Activated CD4-positive, alpha-beta T cell treated with anti-CD3 and anti-CD28 coated beads, Interleukin-2, amount 10 ng/mL, durations not matched to agents 7 days and 5 days (primary cell): ENCODE measurements at regions not wholly inside any gene's neighbourhood (a gene's known extent, or its start where the extent isn't known, plus 50 kb on each side); places are given as distances from the start of the nearest gene placed in this dataset.

Source experiments
- CTCF ChIA-PET: fragments of 350-600 bp; sonication (Branson Sonifier 250); formaldehyde crosslinking; loops from one replicate; lab custom pipeline; 2021; ENCODE audit warnings: antibody characterized with exemption; lab: Charles Lee
- POLR2A ChIA-PET: fragments of 350-600 bp; sonication (Branson Sonifier 250); formaldehyde crosslinking; loops from one replicate; lab custom pipeline; 2021; ENCODE audit warnings: antibody characterized with exemption; lab: Charles Lee
- DNase-seq: peaks from one replicate; pipeline ENCODE4 v3.0.0-alpha.2; 2020
- H3K27ac Mint-ChIP-seq: one replicate; pipeline ENCODE4 v1.8.0; 2021; ENCODE audit warnings: mild to moderate bottlenecking, moderate library complexity, mixed read lengths
- H3K27me3 Mint-ChIP-seq: one replicate; pipeline ENCODE4 v1.8.0; 2021; ENCODE audit warnings: mixed read lengths
- H3K36me3 Mint-ChIP-seq: one replicate; pipeline ENCODE4 v1.8.0; 2021; ENCODE audit warnings: low read depth, mixed read lengths
- H3K4me1 Mint-ChIP-seq: one replicate; pipeline ENCODE4 v1.8.0; 2021; ENCODE audit warnings: mixed read lengths
- H3K4me3 Mint-ChIP-seq: one replicate; pipeline ENCODE4 v1.8.0; 2021; ENCODE audit warnings: mild to moderate bottlenecking, moderate library complexity, mixed read lengths
- H3K9me3 Mint-ChIP-seq: one replicate; pipeline ENCODE4 v1.8.0; 2021; ENCODE audit warnings: mixed read lengths

DNA sequence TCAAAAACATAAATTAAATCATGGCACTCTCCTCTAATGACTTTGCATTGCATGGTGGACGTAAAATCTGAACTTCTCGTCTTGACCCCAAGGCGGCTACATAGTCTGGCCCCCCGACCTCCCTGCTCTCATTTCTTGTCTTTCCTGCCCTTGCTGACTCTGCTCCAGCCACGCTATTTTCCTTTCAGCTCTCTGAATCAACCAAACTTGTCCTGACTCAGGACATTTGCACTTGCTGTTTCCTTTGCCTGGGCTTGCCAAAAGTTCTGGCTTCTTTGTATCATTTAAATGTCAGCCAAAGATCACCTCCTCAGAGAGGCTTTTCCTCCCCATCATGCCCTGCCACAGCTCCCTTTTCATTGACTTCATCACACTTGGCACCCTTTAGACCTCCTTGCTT lies 107.7 kb upstream of the NFE2L3 start:
- Mint-ChIP-seq H3K27ac (no peak overlapping the region), H3K36me3 (no peaks in the 10 kb centered on the region), H3K4me3 (no peak overlapping the region), H3K9me3 (no peaks in the 10 kb centered on the region), H3K4me1 (no peaks in the 10 kb centered on the region), H3K27me3 (peaks cover 18% of the 10 kb centered on the region)
- no peak for DNase-seq
- CTCF ChIA-PET, result no interaction called here
- POLR2A ChIA-PET, result no interaction called here

DNA sequence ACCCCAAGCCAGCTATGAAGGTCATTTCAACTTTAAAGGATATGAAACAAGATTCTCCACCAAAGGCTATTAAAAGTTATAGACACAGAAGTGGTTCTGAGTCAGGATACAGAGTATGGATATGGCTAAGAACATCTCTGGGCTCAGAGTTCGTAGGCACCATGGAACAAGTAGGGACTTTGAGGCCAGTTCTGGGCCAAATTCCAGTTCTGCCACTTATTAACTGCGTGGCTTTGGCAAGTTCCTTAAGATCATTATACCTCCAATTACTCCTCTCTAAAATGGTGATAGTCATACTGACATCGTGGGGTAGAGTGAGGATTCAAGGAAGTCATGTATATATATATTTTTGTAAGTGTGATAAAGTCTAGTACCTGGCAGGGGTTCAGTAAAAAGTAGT lies 105.8 kb upstream of the NFE2L3 start:
- H3K27ac Mint-ChIP-seq, result no peak overlapping the region
- POLR2A ChIA-PET, result no interaction called here
- no peaks in the 10 kb centered on the region for H3K4me1 Mint-ChIP-seq
- CTCF ChIA-PET, result no interaction called here
- H3K4me3 Mint-ChIP-seq, result no peak overlapping the region
- DNase-seq, result no peak
- no peaks in the 10 kb centered on the region for H3K36me3 Mint-ChIP-seq
- peaks cover 31% of the 10 kb centered on the region for H3K27me3 Mint-ChIP-seq
- no peaks in the 10 kb centered on the region for H3K9me3 Mint-ChIP-seq

DNA sequence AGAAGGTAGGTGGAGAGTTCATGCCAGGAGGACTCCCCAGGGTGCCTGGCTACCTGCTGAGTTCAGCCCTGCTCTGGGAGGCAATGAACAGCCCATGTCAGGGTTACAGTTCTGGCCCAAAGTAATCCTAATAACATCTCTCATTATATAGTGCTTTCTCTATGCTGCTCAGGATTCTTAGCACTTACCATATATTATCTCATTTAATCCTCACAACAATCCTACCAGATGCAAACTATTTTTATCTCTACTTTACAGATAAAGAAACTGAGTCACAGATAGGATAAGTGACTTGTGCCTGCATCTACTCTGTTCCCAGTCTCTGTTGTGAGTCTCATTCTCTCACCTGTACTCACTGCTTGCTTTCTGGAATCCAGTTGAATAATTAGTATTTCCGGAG lies 105.1 kb upstream of the NFE2L3 start:
- Mint-ChIP-seq H3K27ac (no peak overlapping the region), H3K9me3 (no peaks in the 10 kb centered on the region), H3K4me3 (no peak overlapping the region), H3K27me3 (peaks cover 39% of the 10 kb centered on the region), H3K4me1 (no peaks in the 10 kb centered on the region), H3K36me3 (no peaks in the 10 kb centered on the region)
- POLR2A ChIA-PET, result no interaction called here
- no peak for DNase-seq
- CTCF ChIA-PET, result interaction anchor here (0.6 kb wide), 1 partner anchor 152 kb away, joined by 3 read pairs; no protein-coding TSS in a partner anchor

DNA sequence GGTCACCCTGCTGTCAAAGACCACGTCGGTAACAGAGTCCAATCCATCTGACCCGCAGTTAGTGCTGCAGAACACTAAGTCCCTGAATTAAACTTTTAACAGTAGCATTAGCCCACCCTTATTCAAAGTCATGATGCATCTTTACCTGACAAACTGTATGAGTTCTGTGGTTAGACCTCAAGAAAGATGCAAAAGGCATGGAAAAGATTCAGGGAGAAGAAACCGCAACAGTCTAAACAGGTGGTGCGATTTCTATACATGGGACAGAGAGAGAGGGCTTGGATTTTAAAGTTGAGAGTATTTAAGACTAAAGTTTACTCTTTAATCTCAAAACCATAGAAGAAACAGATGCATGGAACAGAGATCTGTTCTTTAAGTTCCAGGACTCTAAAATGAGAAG lies 103.3 kb upstream of the NFE2L3 start:
- H3K4me1 Mint-ChIP-seq, result no peaks in the 10 kb centered on the region
- no peak for DNase-seq
- H3K9me3 Mint-ChIP-seq, result no peaks in the 10 kb centered on the region
- ChIA-PET POLR2A (no interaction called here), CTCF (no interaction called here)
- no peak overlapping the region for H3K27ac Mint-ChIP-seq
- no peaks in the 10 kb centered on the region for H3K36me3 Mint-ChIP-seq
- peaks cover 39% of the 10 kb centered on the region for H3K27me3 Mint-ChIP-seq
- no peak overlapping the region for H3K4me3 Mint-ChIP-seq

DNA sequence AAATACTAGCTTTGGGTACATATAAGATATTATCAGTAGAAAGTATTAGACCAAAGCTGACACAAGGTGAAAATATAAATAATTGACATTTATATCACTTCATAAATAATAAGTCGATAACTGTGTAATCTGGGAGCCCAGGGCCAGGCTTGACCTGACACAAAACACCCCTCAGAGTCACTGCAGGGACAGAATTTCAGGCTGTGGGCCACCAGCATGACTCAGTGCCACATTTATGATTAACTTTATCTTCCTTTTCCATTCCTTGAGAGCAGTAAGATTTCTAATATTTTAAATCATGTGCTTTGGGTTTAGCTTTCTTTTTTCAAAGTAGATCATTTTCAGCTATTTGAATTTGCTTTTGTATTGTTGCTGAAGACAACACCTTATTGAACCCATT lies 102.9 kb upstream of the NFE2L3 start:
- Mint-ChIP-seq H3K4me1 (no peaks in the 10 kb centered on the region), H3K27ac (no peak overlapping the region), H3K27me3 (peaks cover 35% of the 10 kb centered on the region), H3K9me3 (peaks cover 2% of the 10 kb centered on the region), H3K36me3 (no peaks in the 10 kb centered on the region), H3K4me3 (no peak overlapping the region)
- POLR2A ChIA-PET, result no interaction called here
- no peak for DNase-seq
- CTCF ChIA-PET, result no interaction called here

DNA sequence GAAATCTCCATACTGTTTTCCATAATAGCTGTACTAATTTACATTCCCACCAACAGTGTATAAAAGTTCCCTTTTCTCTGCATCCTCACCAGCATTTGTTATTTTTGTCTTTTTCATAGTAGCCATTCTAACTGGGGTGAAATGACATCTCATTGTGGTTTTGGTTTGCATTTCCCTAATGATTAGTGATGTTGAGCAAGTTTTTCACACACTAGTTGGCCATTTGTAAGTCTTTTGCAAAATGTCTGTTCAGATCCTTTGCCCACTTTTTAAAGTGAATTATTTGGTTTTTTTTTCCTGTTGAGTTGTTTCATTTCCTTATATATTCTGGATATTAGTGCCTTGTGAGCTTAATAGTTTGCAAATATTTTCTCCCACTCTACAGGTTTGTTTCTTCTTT lies 101.0 kb upstream of the NFE2L3 start:
- no peak for DNase-seq
- Mint-ChIP-seq H3K27ac (no peak overlapping the region), H3K4me3 (no peak overlapping the region), H3K9me3 (peaks cover 2% of the 10 kb centered on the region), H3K27me3 (peaks cover 33% of the 10 kb centered on the region), H3K36me3 (no peaks in the 10 kb centered on the region), H3K4me1 (no peaks in the 10 kb centered on the region)
- ChIA-PET POLR2A (no interaction called here), CTCF (no interaction called here)

DNA sequence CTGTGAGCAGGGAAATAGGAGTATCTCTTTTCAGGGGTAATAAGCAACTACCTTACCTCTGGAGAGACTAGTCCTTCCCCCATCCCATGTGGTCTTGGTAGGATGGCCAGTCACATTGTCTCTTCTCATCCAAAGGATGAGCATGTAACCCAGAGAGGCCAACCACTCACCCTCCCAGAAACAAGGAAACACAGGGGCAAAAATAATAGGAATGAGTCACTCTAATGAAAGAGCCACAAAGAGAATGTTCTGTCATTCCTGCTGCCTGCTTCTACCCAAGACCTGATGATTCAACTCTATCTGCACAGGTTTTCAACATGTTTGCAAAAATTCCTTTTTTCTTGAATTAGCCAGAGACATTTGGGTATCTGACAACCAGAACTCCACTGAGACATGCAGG lies 99.3 kb upstream of the NFE2L3 start:
- H3K9me3 Mint-ChIP-seq, result peaks cover 2% of the 10 kb centered on the region
- peaks cover 39% of the 10 kb centered on the region for H3K27me3 Mint-ChIP-seq
- ChIA-PET CTCF (no interaction called here), POLR2A (no interaction called here)
- no peaks in the 10 kb centered on the region for H3K4me1 Mint-ChIP-seq
- no peak overlapping the region for H3K27ac Mint-ChIP-seq
- DNase-seq, result no peak
- no peaks in the 10 kb centered on the region for H3K36me3 Mint-ChIP-seq
- no peak overlapping the region for H3K4me3 Mint-ChIP-seq

DNA sequence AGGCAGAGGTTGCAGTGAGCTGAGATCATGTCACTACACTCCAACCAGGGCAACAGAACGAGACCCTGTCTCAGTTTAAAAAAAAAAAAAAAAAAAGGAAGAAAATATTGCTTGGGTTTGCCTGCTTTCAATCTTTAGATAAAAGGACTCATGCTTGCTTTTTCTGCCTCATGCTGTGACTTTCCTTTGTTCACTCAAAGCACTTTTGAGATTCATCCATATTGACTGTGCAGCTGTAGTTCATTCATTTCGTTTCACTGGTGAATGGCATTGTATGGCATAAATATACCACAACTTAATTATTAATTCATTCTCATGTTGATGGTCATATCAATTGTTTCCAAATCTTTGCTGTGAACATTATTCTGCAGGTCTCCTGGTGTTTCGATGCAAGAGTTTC lies 97.6 kb upstream of the NFE2L3 start:
- peaks cover 33% of the 10 kb centered on the region for H3K27me3 Mint-ChIP-seq
- ChIA-PET CTCF (interaction anchor here (0.7 kb wide), 1 partner anchor 159 kb away, joined by 3 read pairs; no protein-coding TSS in a partner anchor), POLR2A (no interaction called here)
- no peak overlapping the region for H3K4me3 Mint-ChIP-seq
- no peaks in the 10 kb centered on the region for H3K4me1 Mint-ChIP-seq
- DNase-seq, result no peak
- no peak overlapping the region for H3K27ac Mint-ChIP-seq
- no peaks in the 10 kb centered on the region for H3K36me3 Mint-ChIP-seq
- H3K9me3 Mint-ChIP-seq, result peaks cover 2% of the 10 kb centered on the region

DNA sequence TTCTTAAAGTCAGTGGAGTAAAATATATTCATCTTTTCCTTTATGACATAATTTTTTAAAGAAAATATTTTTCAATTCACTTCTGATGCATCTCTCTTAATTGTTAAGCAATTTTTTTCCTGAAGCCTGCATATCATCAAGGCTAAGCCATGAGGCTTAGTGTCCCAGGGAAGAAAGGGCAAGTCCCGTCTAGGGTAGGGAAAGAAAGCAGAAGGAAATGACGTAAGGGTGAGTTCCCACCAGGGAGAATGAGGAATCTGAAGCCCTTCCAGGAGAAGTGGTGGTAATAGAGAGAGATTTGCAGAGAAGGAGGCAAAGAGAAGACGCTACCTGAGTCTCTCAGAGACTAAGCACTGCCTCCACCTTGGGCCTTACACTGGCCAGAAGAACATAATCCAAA lies 96.8 kb upstream of the NFE2L3 start:
- CTCF ChIA-PET, result no interaction called here
- H3K36me3 Mint-ChIP-seq, result no peaks in the 10 kb centered on the region

DNA sequence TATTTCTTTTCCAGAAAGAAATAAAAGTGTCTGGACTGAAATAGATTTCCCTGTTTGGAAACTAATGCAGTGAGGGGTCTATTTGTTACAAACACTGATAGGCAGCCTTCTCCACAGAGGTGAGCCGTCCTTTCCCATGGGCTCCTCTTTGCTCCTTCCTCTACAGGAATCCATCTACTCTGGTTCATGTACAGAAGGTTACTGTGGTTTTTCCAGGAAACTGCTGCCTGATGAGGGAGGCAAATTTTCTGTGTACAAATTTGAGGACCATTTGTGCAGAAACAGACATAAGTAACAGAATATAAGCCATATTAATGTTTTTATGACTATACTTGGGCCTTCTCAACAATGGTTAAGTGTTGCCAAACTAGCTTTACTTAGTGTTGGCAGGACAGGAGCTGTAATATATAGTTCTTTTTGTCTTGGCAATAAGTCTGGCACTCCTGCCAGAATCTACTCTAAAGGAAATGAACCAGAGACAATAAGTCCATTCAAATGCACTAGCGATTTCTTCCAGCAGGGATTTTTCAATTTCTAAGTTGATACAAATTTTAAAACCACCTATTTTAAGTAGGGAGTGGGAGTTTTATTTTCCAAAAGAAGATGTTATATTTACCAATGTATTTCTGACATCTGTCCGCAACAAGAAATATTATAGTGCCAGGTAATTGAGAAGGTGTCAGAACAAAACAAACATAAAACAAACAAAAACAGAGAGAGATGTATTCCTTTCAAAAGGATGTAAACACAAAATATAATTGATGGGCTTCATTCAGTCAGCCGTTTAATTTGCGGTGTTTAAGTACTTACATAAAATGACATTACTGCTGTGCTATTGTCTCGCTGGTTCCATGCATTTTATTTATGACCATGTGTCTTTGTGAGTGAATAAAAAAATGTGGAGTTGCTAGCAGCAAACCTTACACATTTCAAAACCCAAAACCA lies 91.0 kb upstream of the NFE2L3 start:
- no peak overlapping the region for H3K4me3 Mint-ChIP-seq
- no peaks in the 10 kb centered on the region for H3K9me3 Mint-ChIP-seq

More for the DNA sequence above, 96.8 kb upstream of the NFE2L3 start:
- no peaks in the 10 kb centered on the region for H3K4me1 Mint-ChIP-seq
- peaks cover 27% of the 10 kb centered on the region for H3K27me3 Mint-ChIP-seq
- no peak overlapping the region for H3K4me3 Mint-ChIP-seq
- H3K9me3 Mint-ChIP-seq, result peaks cover 2% of the 10 kb centered on the region
- no peak overlapping the region for H3K27ac Mint-ChIP-seq
- POLR2A ChIA-PET, result no interaction called here
- DNase-seq, result no peak

DNA sequence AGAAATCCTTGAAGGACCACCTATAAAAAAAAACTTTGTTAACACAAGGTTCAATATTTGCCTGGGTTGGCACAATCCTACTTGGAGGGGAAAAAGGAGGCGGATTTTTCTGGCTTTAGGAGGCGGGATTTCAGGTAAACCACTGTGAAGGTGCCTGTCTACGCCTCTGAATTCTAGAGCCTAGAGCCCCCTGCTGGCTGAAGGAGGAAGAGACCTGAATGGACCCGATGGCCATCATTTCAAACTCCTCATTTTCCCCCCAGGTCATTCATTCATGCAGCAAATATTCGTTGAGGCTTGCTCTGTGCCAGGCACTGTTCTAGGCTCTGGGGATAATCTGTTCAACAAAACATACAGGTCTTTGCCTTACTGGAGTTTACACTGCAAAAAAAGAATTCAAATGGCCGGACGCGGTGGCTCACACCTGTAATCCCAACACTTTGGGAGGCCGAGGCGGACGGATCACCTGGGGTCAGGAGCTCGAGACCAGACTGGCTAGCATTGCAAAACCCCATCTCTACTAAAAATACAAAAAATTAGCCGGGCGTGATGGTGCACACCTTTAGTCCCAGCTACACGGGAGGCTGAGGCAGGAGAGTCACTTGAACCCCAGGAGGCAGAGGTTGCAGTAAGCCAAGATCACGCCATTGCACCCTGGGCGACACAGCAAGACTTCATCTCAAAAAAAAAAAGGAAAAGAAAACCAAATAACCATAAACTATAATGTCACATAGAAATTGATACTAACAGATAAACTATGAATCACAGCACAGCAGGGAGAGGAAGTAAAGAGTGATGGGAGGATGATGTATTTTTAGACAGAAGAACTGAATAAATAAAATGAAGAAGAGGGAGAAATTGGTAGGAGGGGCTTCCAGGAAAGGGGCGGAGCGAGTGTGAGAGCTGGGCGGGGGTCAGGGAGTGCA lies 90.1 kb upstream of the NFE2L3 start:
- POLR2A ChIA-PET, result no interaction called here
- H3K9me3 Mint-ChIP-seq, result no peaks in the 10 kb centered on the region
- H3K27ac Mint-ChIP-seq, result no peak overlapping the region
- H3K36me3 Mint-ChIP-seq, result no peaks in the 10 kb centered on the region
- no peak overlapping the region for H3K4me3 Mint-ChIP-seq
- peaks cover 18% of the 10 kb centered on the region for H3K27me3 Mint-ChIP-seq
- H3K4me1 Mint-ChIP-seq, result peaks cover 12% of the 10 kb centered on the region
- DNase-seq, result peak; percentile 76
- CTCF ChIA-PET, result interaction anchor here (0.6 to 1.2 kb wide), 3 partner anchors 167 to 303 kb away, joined by 3 to 6 read pairs (median 4); no protein-coding TSS in a partner anchor

More for the DNA sequence above, 91.0 kb upstream of the NFE2L3 start:
- ChIA-PET POLR2A (no interaction called here), CTCF (interaction anchor here (1.1 to 1.6 kb wide), 3 partner anchors 13 to 166 kb away, joined by 3 to 4 read pairs (median 4); no protein-coding TSS in a partner anchor)
- H3K4me1 Mint-ChIP-seq, result peaks cover 12% of the 10 kb centered on the region
- DNase-seq, result no peak
- H3K36me3 Mint-ChIP-seq, result no peaks in the 10 kb centered on the region
- peaks cover 17% of the 10 kb centered on the region for H3K27me3 Mint-ChIP-seq
- H3K27ac Mint-ChIP-seq, result no peak overlapping the region

DNA sequence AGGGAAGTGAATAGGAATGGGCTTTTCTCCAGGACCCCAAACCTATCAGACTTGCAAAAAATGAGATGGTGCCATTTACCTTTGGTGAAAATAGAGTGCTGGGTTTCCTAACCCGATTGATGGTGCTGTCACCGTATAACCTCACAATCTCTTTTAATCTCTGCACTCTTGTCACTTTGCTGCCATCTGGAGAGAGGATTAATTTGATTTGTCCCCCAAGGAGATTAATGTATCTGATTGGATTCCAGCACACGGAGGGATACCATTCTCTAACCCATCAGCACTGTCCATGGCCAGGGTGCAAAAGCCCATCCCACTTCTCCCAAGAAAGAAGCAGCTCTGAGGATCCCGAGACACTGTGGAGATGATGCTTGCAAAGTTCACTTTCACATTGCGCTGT lies 86.3 kb upstream of the NFE2L3 start:
- H3K4me3 Mint-ChIP-seq, result no peak overlapping the region
- no peak overlapping the region for H3K27ac Mint-ChIP-seq
- ChIA-PET CTCF (interaction anchor here (0.6 to 1.6 kb wide), 3 partner anchors 13 to 226 kb away, joined by 3 to 4 read pairs (median 3); no protein-coding TSS in a partner anchor), POLR2A (no interaction called here)
- peaks cover 15% of the 10 kb centered on the region for H3K27me3 Mint-ChIP-seq
- no peaks in the 10 kb centered on the region for H3K36me3 Mint-ChIP-seq
- peaks cover 11% of the 10 kb centered on the region for H3K4me1 Mint-ChIP-seq
- no peaks in the 10 kb centered on the region for H3K9me3 Mint-ChIP-seq
- DNase-seq, result no peak
